ENCODE measurements at regions not wholly inside any gene's neighbourhood (a gene's known extent, or its start where the extent isn't known, plus 50 kb on each side); places are given as distances from the start of the nearest gene placed in this dataset.
A peak's percentile ranks its signal among the peaks of the same experiment; 100 is the strongest.

- peak in 1 of 2 donors; percentile 1 for DNase-seq (ENCODE audit: low read depth in 2 of 2)
- Histone ChIP-seq H3K4me2 (ENCODE audit: extremely low read depth, insufficient read depth, low read length) (no peak overlapping the region), H2AFZ (ENCODE audit: low read length) (no peak overlapping the region), H3K4me3 (replicated peaks in 1 of 4; ENCODE audit: control extremely low read depth in 1 of 4, insufficient read depth in 1 of 4, low read depth in 3 of 4, low read length in 4 of 4) (no peak overlapping the region), H3K9ac (ENCODE audit: insufficient read depth, low read length) (no peak overlapping the region), H3K9me3 (ENCODE audit: control insufficient read depth, insufficient read depth, low read depth, low read length) (no peaks in the 10 kb centered on the region), H3K27ac (ENCODE audit: insufficient read depth, low read length) (no peak overlapping the region), H4K20me1 (ENCODE audit: control insufficient read depth, extremely low read depth, insufficient read depth, low read length) (no peaks in the 10 kb centered on the region), H3K27me3 (ENCODE audit: control insufficient read depth, insufficient read depth, low read length) (no peaks in the 10 kb centered on the region), H3K4me1 (ENCODE audit: control insufficient read depth, extremely low read depth, insufficient read depth, low read length) (no peaks in the 10 kb centered on the region), H3K79me2 (ENCODE audit: control insufficient read depth, insufficient read depth, low read length) (no peaks in the 10 kb centered on the region), H3K36me3 (ENCODE audit: control insufficient read depth, insufficient read depth, low read length) (no peaks in the 10 kb centered on the region)
- no peak for TF ChIP-seq CTCF (conservative IDR thresholded peaks at IDR 0.05 in 1 of 2, IDR thresholded peaks at IDR 0.05 in 1 of 2; ENCODE audit: low read depth in 1 of 2, low read length in 2 of 2)
- TF ChIP-seq EZH2 (IDR thresholded peaks at IDR 0.05; ENCODE audit: low read length, missing control alignments): no peak
Observed at GRCh38 chr5:23368393-23368792, 139.0 kb upstream of the PRDM9 start.

DNA sequence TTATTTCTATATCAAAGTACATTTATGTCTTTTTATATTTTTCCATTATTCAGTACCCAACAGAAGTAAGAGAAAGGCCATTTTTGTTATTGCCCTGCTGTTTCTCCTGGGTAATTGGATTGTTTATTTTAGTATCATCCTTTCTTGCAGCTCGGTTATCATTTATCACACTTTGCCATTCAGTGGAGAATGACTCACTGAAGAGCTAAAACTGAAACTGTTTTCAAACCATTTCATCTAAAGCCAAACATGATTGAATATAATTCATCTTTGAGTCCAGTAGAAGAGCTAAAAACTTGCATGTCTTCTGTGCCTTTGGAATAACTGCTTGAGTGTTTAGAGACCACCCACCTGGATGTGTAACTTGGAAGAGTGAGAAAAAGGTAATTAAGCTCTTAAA is 139.5 kb upstream of the PRDM9 start:
- Histone ChIP-seq H3K9me3 (ENCODE audit: control insufficient read depth, insufficient read depth, low read depth, low read length) (no peaks in the 10 kb centered on the region), H3K9ac (ENCODE audit: insufficient read depth, low read length) (no peak overlapping the region), H3K36me3 (ENCODE audit: control insufficient read depth, insufficient read depth, low read length) (no peaks in the 10 kb centered on the region), H4K20me1 (ENCODE audit: control insufficient read depth, extremely low read depth, insufficient read depth, low read length) (no peaks in the 10 kb centered on the region), H2AFZ (ENCODE audit: low read length) (no peak overlapping the region), H3K4me3 (replicated peaks in 1 of 4; ENCODE audit: control extremely low read depth in 1 of 4, insufficient read depth in 1 of 4, low read depth in 3 of 4, low read length in 4 of 4) (no peak overlapping the region), H3K4me1 (ENCODE audit: control insufficient read depth, extremely low read depth, insufficient read depth, low read length) (no peaks in the 10 kb centered on the region), H3K79me2 (ENCODE audit: control insufficient read depth, insufficient read depth, low read length) (no peaks in the 10 kb centered on the region), H3K27ac (ENCODE audit: insufficient read depth, low read length) (no peak overlapping the region), H3K27me3 (ENCODE audit: control insufficient read depth, insufficient read depth, low read length) (no peaks in the 10 kb centered on the region), H3K4me2 (ENCODE audit: extremely low read depth, insufficient read depth, low read length) (no peak overlapping the region)
- DNase-seq (ENCODE audit: low read depth in 2 of 2): peak in 1 of 2 donors; percentile 26
- TF ChIP-seq CTCF (conservative IDR thresholded peaks at IDR 0.05 in 1 of 2, IDR thresholded peaks at IDR 0.05 in 1 of 2; ENCODE audit: low read depth in 1 of 2, low read length in 2 of 2) (no peak), EZH2 (IDR thresholded peaks at IDR 0.05; ENCODE audit: low read length, missing control alignments) (no peak)

DNA sequence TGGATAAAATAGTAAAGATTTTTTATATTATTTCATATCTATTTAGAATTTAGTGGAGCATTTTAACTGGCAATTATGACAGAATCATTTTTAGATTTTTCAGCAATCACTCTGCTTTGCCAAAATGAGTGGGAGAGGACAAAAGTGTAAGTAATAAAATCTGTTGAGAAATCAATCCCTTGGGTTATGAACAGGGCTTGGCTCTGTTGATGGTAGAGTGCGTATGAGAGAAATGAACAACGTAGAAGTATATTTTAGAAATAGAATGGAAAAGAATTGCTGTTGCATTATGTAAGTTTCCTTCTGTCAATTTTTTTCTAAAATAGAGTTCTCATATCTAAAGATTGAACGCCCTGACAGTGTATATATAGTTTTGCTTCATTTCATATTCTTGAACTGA is 154.1 kb upstream of the PRDM9 start:
- H3K79me2 ChIP-seq (ENCODE audit: control insufficient read depth, insufficient read depth, low read length): no peaks in the 10 kb centered on the region
- H3K36me3 ChIP-seq (ENCODE audit: control insufficient read depth, insufficient read depth, low read length): no peaks in the 10 kb centered on the region
- DNase-seq (ENCODE audit: low read depth in 2 of 2): no peak
- no peak overlapping the region for H3K9ac ChIP-seq (ENCODE audit: insufficient read depth, low read length)
- H3K27me3 ChIP-seq (ENCODE audit: control insufficient read depth, insufficient read depth, low read length): no peaks in the 10 kb centered on the region
- H3K9me3 ChIP-seq (ENCODE audit: control insufficient read depth, insufficient read depth, low read depth, low read length): no peaks in the 10 kb centered on the region
- H3K4me2 ChIP-seq (ENCODE audit: extremely low read depth, insufficient read depth, low read length): no peak overlapping the region
- no peaks in the 10 kb centered on the region for H3K4me1 ChIP-seq (ENCODE audit: control insufficient read depth, extremely low read depth, insufficient read depth, low read length)
- no peak overlapping the region for H3K27ac ChIP-seq (ENCODE audit: insufficient read depth, low read length)
- TF ChIP-seq CTCF (conservative IDR thresholded peaks at IDR 0.05 in 1 of 2, IDR thresholded peaks at IDR 0.05 in 1 of 2; ENCODE audit: low read depth in 1 of 2, low read length in 2 of 2) (no peak), EZH2 (IDR thresholded peaks at IDR 0.05; ENCODE audit: low read length, missing control alignments) (no peak)
- no peak overlapping the region for H2AFZ ChIP-seq (ENCODE audit: low read length)
- H4K20me1 ChIP-seq (ENCODE audit: control insufficient read depth, extremely low read depth, insufficient read depth, low read length): no peaks in the 10 kb centered on the region
- no peak overlapping the region for H3K4me3 ChIP-seq (replicated peaks in 1 of 4; ENCODE audit: control extremely low read depth in 1 of 4, insufficient read depth in 1 of 4, low read depth in 3 of 4, low read length in 4 of 4)

Data from fibroblast of lung (primary cell).